ENCODE measurements at regions not wholly inside any gene's neighbourhood (a gene's known extent, or its start where the extent isn't known, plus 50 kb on each side); places are given as distances from the start of the nearest gene placed in this dataset.

DNA sequence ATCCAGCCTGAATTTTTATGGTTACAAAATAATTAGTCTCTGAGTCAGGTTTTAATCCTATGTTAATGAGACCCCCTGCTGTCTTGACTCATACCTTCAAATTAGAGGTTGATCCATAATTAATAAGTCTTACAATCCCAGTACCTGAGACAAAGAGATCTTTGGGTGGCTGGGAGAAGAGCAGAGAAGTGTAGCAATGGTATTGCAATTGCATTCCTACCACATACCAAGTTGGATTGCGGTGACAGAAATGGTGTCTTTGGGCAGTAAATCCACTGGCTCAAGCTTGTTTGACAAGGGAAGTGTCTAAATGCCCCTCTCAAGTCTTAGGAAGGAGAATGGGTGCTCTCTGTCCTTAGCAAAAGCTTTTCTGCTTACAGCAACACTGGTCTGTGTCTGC, 150.4 kb downstream of the BTBD3 start:
- no TSS peak for BruUV-seq (replicated peaks)
- no peaks in the 10 kb centered on the region for H3K36me3 ChIP-seq (ENCODE audit: control insufficient read depth, insufficient read depth, low read length)
- in situ Hi-C loops (cut with MboI) (no loop called here), intact Hi-C loops (cut with micrococcal nuclease) (no loop called here)
- TF ChIP-seq ATF1 (CRISPR knock-in tag; IDR thresholded peaks at IDR 0.05) (no peak), ATF1 (tag; IDR thresholded peaks at IDR 0.05) (no peak), GTF2F1 (IDR thresholded peaks at IDR 0.05; ENCODE audit: low read depth, low read length) (no peak), BCLAF1 (IDR thresholded peaks at IDR 0.05; ENCODE audit: borderline replicate concordance in 1 of 2, control insufficient read depth in 1 of 2, low read depth in 2 of 2, low read length in 1 of 2) (no peak), DMBX1 (CRISPR knock-in tag; IDR thresholded peaks at IDR 0.05; ENCODE audit: borderline replicate concordance) (no peak)
- TF ChIP-seq, protein P1, sequence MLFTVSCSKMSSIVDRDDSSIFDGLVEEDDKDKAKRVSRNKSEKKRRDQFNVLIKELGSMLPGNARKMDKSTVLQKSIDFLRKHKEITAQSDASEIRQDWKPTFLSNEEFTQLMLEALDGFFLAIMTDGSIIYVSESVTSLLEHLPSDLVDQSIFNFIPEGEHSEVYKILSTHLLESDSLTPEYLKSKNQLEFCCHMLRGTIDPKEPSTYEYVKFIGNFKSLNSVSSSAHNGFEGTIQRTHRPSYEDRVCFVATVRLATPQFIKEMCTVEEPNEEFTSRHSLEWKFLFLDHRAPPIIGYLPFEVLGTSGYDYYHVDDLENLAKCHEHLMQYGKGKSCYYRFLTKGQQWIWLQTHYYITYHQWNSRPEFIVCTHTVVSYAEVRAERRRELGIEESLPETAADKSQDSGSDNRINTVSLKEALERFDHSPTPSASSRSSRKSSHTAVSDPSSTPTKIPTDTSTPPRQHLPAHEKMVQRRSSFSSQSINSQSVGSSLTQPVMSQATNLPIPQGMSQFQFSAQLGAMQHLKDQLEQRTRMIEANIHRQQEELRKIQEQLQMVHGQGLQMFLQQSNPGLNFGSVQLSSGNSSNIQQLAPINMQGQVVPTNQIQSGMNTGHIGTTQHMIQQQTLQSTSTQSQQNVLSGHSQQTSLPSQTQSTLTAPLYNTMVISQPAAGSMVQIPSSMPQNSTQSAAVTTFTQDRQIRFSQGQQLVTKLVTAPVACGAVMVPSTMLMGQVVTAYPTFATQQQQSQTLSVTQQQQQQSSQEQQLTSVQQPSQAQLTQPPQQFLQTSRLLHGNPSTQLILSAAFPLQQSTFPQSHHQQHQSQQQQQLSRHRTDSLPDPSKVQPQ (CRISPR knock-in tag; IDR thresholded peaks at IDR 0.05; ENCODE audit: borderline replicate concordance), result no peak
- H3K79me2 ChIP-seq (ENCODE audit: control insufficient read depth, insufficient read depth, low read length), result no peaks in the 10 kb centered on the region
- H3K4me2 ChIP-seq (ENCODE audit: insufficient read depth, low read length), result no peak overlapping the region
- no peaks in the 10 kb centered on the region for H3K9me1 ChIP-seq (ENCODE audit: control insufficient read depth, insufficient read depth, low read length)
- ATAC-seq (no peak), FAIRE-seq (no peak), DNase-seq (ENCODE audit: extremely low read depth in 1 of 4, low spot score in 3 of 4) (no peak)
- WGBS (ENCODE audit: insufficient coverage, low coverage, missing lambda C conversion rate), result 8% methylated on average over 1 of the region's 1 CpG
- H3K9ac ChIP-seq (ENCODE audit: insufficient read depth in 1 of 2, low read depth in 2 of 2, low read length in 2 of 2), result no peak overlapping the region
- H3K27me3 ChIP-seq (ENCODE audit: control insufficient read depth in 2 of 2, insufficient read depth in 2 of 2, low read length in 2 of 2), result no peaks in the 10 kb centered on the region
- H3K27ac ChIP-seq (ENCODE audit: extremely low read depth, low read depth, low read length), result no peak overlapping the region
- no peaks in the 10 kb centered on the region for H3K9me3 ChIP-seq (replicated peaks; ENCODE audit: control insufficient read depth, insufficient read depth, low read depth, low read length)
- no peak overlapping the region for H2AFZ ChIP-seq (ENCODE audit: low read depth, low read length)
- H3K4me3 ChIP-seq, result no peak overlapping the region
- no peaks in the 10 kb centered on the region for H3K4me1 ChIP-seq (replicated peaks in 1 of 2; ENCODE audit: control insufficient read depth in 2 of 2, insufficient read depth in 2 of 2, low read length in 2 of 2)
- CTCF ChIA-PET (ENCODE audit: low intra/inter-chr PET ratio), result no interaction called here
- no peaks in the 10 kb centered on the region for H4K20me1 ChIP-seq (replicated peaks; ENCODE audit: control insufficient read depth, insufficient read depth, low read length)
- POLR2A ChIA-PET, result no interaction called here
